ENCODE measurements at regions not wholly inside any gene's neighbourhood (a gene's known extent, or its start where the extent isn't known, plus 50 kb on each side); places are given as distances from the start of the nearest gene placed in this dataset.

DNA sequence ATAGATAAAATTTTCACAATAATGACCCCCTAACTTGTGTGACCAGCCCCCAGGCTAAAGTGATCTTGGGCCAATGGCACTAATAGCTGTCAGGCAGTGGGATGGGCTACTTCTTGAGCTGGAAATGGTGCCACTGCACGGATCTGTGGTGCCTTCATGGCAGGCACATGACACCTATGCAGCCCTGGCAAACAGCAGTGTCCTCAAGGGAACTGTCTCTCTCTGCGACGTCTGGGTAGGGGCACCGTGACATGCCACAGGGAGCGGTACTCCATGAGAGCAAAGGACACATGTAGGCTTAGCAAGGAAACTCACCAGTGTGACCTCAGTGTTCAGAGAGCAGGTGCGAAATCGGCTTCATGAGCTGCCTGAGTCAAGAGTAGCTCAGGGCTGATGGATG is 161.7 kb upstream of the TWIST2 start:
- TF ChIP-seq NFIC (IDR thresholded peaks at IDR 0.05), result no peak
- TF ChIP-seq RAD21 (IDR thresholded peaks at IDR 0.05; ENCODE audit: low read depth), result no peak
- TF ChIP-seq EGR1 (IDR thresholded peaks at IDR 0.05), result no peak
- TF ChIP-seq ZBTB7A (IDR thresholded peaks at IDR 0.05; ENCODE audit: low read depth), result no peak
- no peak for TF ChIP-seq EP300 (IDR thresholded peaks at IDR 0.05; ENCODE audit: borderline replicate concordance)
- TF ChIP-seq TEAD4 (IDR thresholded peaks at IDR 0.05), result no peak
- TF ChIP-seq, protein P1, sequence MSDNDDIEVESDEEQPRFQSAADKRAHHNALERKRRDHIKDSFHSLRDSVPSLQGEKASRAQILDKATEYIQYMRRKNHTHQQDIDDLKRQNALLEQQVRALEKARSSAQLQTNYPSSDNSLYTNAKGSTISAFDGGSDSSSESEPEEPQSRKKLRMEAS (IDR thresholded peaks at IDR 0.05), result no peak
- TF ChIP-seq CEBPB (IDR thresholded peaks at IDR 0.05), result no peak

Data from Ishikawa (cell line).